OCI-LY1 (cell line): ENCODE measurements at regions not wholly inside any gene's neighbourhood (a gene's known extent, or its start where the extent isn't known, plus 50 kb on each side); places are given as distances from the start of the nearest gene placed in this dataset.

ENCODE experiments used
- H2AFZ ChIP-seq: fragments of 200-600 bp; sonication (generic), shearing (Covaris generic); 2 replicates; pipeline ENCODE4 v1.6.0; 2014; ENCODE audit warnings: antibody characterized with exemption, mild to moderate bottlenecking, low read length
- H3F3A ChIP-seq: fragments of 200-600 bp; sonication (generic), shearing (Covaris generic); 2 replicates; pipeline ENCODE4 v1.6.0; 2014; ENCODE audit warnings: mild to moderate bottlenecking, antibody characterized with exemption, low read length, moderate library complexity; ENCODE audit not compliant: insufficient read depth
- H3K27ac ChIP-seq: fragments of 200-600 bp; sonication (generic); 2 replicates; pipeline ENCODE4 v1.5.1; 2014; ENCODE audit warnings: low read length, mixed run types, mild to moderate bottlenecking, low read depth; ENCODE audit not compliant: poor library complexity, severe bottlenecking
- H3K27me3 ChIP-seq: fragments of 200-600 bp; sonication (generic); 2 replicates; pipeline ENCODE4 v1.6.0; 2014; ENCODE audit warnings: antibody characterized with exemption, mild to moderate bottlenecking, low read length, moderate library complexity; ENCODE audit not compliant: insufficient read depth
- H3K36me3 ChIP-seq: fragments of 200-600 bp; sonication (generic); 2 replicates; pipeline ENCODE4 v1.6.1; 2014; ENCODE audit warnings: mild to moderate bottlenecking, antibody characterized with exemption, low read length, moderate library complexity, mixed read lengths; ENCODE audit not compliant: insufficient read depth
- H3K4me1 ChIP-seq: fragments of 200-600 bp; sonication (generic); 2 replicates; pipeline ENCODE4 v1.5.1; 2014; ENCODE audit warnings: mild to moderate bottlenecking, low read length, moderate library complexity; ENCODE audit not compliant: insufficient read depth, severe bottlenecking
- H3K4me2 ChIP-seq: fragments of 200-600 bp; sonication (generic), shearing (Covaris generic); 2 replicates; pipeline ENCODE4 v1.6.1; 2014; ENCODE audit warnings: low read length
- H3K4me3 ChIP-seq: fragments of 200-600 bp; sonication (generic); 2 replicates; pipeline ENCODE4 v1.5.1; 2014; ENCODE audit warnings: low read length, low read depth, mild to moderate bottlenecking, mixed read lengths; ENCODE audit not compliant: poor library complexity, severe bottlenecking
- H3K79me2 ChIP-seq: fragments of 200-600 bp; shearing (Covaris generic); 2 replicates; pipeline ENCODE4 v1.6.1; 2016; ENCODE audit warnings: mixed run types, low read length, mixed read lengths; ENCODE audit not compliant: insufficient read depth
- H3K9ac ChIP-seq: fragments of 200-600 bp; sonication (generic), shearing (Covaris generic); 2 replicates; pipeline ENCODE4 v1.6.1; 2014; ENCODE audit warnings: mild to moderate bottlenecking, low read length, mixed read lengths
- H3K9me2 ChIP-seq: fragments of 200-600 bp; sonication (generic), shearing (Covaris generic); 2 replicates; pipeline ENCODE4 v1.6.1; 2014; ENCODE audit warnings: low read depth, mild to moderate bottlenecking, low read length, mixed read lengths
- H3K9me3 ChIP-seq: fragments of 200-600 bp; shearing (Covaris generic); 2 replicates; pipeline ENCODE4 v1.6.1; 2014; ENCODE audit warnings: low read length, mixed read lengths
- H4K20me1 ChIP-seq: fragments of 200-600 bp; sonication (generic), shearing (Covaris generic); 2 replicates; pipeline ENCODE4 v1.6.0; 2016; ENCODE audit warnings: mild to moderate bottlenecking, low read length; ENCODE audit not compliant: insufficient read depth
- EZH2 ChIP-seq: fragments of 200-600 bp; sonication (generic), shearing (Covaris generic); IDR thresholded peaks from 2 replicates; pipeline ENCODE4 v1.8.0; 2017; ENCODE audit warnings: borderline replicate concordance, mixed run types, mild to moderate bottlenecking, antibody characterized with exemption, low read length, moderate library complexity, mixed read lengths
- TF ChIP-seq, protein P1 (sequence below): fragments of 200-600 bp; sonication (generic), shearing (Covaris generic); IDR thresholded peaks from 2 replicates; pipeline ENCODE4 v1.5.1; 2017; ENCODE audit warnings: mild to moderate bottlenecking, antibody characterized with exemption, low read length, moderate library complexity, mixed read lengths

DNA sequence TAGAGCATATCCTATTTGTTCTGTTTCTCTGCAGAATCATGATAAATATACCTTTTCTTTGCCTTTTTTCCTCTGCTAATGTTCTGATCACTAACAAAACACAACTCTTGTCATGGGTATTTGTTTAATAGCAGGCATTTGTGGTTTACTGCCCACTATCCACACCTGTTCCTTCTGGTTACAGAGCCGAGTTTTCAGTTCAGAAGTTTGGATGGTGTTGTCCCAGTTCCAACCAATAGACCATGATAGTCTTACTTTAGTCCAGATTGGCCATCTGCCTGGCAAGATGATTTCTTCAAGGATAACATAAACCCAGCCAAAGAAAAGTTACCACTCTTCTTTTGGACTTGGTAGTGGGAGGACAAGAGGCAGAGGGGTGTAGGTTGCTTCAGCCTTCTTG, 211.2 kb downstream of the TFAP2A start:
- H3K9me3 ChIP-seq = no peaks in the 10 kb centered on the region
- H3K4me3 ChIP-seq = no peak overlapping the region
- no peaks in the 10 kb centered on the region for H3K36me3 ChIP-seq
- no peak overlapping the region for H3K9ac ChIP-seq
- H3K9me2 ChIP-seq = no peaks in the 10 kb centered on the region
- no peaks in the 10 kb centered on the region for H3K4me1 ChIP-seq
- no peak overlapping the region for H2AFZ ChIP-seq
- no peak overlapping the region for H3K4me2 ChIP-seq
- TF ChIP-seq, protein P1, sequence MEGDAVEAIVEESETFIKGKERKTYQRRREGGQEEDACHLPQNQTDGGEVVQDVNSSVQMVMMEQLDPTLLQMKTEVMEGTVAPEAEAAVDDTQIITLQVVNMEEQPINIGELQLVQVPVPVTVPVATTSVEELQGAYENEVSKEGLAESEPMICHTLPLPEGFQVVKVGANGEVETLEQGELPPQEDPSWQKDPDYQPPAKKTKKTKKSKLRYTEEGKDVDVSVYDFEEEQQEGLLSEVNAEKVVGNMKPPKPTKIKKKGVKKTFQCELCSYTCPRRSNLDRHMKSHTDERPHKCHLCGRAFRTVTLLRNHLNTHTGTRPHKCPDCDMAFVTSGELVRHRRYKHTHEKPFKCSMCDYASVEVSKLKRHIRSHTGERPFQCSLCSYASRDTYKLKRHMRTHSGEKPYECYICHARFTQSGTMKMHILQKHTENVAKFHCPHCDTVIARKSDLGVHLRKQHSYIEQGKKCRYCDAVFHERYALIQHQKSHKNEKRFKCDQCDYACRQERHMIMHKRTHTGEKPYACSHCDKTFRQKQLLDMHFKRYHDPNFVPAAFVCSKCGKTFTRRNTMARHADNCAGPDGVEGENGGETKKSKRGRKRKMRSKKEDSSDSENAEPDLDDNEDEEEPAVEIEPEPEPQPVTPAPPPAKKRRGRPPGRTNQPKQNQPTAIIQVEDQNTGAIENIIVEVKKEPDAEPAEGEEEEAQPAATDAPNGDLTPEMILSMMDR = no peak
- TF ChIP-seq EZH2 = no peak
- no peaks in the 10 kb centered on the region for H3K79me2 ChIP-seq
- H3K27ac ChIP-seq = no peak overlapping the region
- no peaks in the 10 kb centered on the region for H3F3A ChIP-seq
- H3K27me3 ChIP-seq = no peaks in the 10 kb centered on the region
- H4K20me1 ChIP-seq = no peaks in the 10 kb centered on the region

DNA sequence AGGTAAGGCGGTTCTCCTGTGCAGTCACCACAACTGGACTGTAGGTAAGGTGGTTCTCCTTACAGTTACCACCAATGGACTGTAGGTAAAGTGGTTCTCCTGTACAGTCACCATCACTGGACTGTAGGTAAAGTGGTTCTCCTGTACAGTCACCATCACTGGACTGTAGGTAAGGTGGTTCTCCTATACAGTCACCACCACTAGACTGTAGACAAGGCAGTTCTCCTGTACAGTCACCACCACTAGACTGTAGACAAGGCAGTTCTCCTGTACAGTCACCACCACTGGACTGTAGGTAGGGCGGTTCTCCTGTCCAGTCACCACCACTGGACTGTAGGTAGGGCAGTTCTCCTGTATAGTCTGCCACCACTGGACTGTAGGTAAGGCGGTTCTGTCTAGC, 212.3 kb downstream of the TFAP2A start:
- Histone ChIP-seq H3K27ac (no peak overlapping the region), H3K4me1 (no peaks in the 10 kb centered on the region), H3K4me2 (no peak overlapping the region), H3K36me3 (no peaks in the 10 kb centered on the region), H3K9me3 (no peaks in the 10 kb centered on the region), H3K9ac (no peak overlapping the region), H3K9me2 (no peaks in the 10 kb centered on the region), H3K4me3 (no peak overlapping the region), H3K27me3 (no peaks in the 10 kb centered on the region), H4K20me1 (no peaks in the 10 kb centered on the region), H3K79me2 (no peaks in the 10 kb centered on the region), H3F3A (no peaks in the 10 kb centered on the region), H2AFZ (no peak overlapping the region)
- no peak for TF ChIP-seq EZH2
- TF ChIP-seq, protein P1 = no peak

DNA sequence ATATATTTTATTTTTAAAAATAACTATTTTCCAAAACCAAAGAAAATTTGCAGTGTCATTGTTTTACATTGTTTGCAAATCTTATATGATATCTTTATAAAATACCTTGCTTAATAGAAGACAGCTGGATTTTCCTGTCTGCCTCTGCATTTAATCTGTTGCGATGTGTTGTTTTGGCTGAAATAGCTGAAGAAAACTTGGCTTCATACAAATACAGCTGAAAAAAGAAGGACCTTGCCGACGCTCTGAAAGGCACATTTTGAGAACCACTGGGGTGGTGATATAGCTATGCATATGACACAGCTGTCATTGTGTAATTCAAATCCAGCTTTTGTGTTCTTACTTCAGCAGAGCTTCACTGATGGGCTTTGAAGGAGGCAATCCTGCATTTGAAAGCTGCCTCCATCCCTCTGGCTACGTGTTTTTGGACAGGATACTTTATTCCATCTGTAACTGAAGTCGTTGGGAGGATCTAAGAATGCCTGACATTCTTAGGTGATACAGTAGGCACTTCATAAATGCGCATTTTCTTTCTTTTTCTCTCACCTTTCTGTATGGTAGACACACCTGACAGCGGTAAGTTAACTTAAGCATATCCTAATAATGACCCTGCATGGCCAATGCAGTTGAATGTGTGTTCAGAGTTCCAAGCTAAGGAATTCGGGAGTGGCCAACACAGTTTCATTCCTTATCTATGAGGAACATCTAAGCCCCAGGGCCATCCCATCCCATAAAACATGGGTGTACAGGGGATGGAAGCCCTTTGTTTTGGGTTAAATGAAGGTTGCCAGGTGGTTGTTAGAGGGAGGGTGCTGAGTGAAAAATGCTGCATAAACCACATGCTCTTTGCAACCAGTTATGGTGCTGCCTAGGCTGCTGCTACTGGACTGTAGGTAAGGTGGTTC, 213.0 kb downstream of the TFAP2A start:
- H3K36me3 ChIP-seq = no peaks in the 10 kb centered on the region
- TF ChIP-seq EZH2 = no peak
- TF ChIP-seq, protein P1 = no peak

More for the DNA sequence above, 213.0 kb downstream of the TFAP2A start:
- no peaks in the 10 kb centered on the region for H4K20me1 ChIP-seq
- no peaks in the 10 kb centered on the region for H3K9me3 ChIP-seq
- H3K27me3 ChIP-seq = no peaks in the 10 kb centered on the region
- H2AFZ ChIP-seq = no peak overlapping the region
- no peaks in the 10 kb centered on the region for H3K9me2 ChIP-seq
- H3K4me3 ChIP-seq = no peak overlapping the region
- H3K79me2 ChIP-seq = no peaks in the 10 kb centered on the region
- H3K4me2 ChIP-seq = no peak overlapping the region
- no peaks in the 10 kb centered on the region for H3K4me1 ChIP-seq
- H3F3A ChIP-seq = no peaks in the 10 kb centered on the region
- H3K27ac ChIP-seq = no peak overlapping the region
- H3K9ac ChIP-seq = no peak overlapping the region
